Mucosa of gallbladder (tissue), 1 donor: ENCODE measurements at regions not wholly inside any gene's neighbourhood (a gene's known extent, or its start where the extent isn't known, plus 50 kb on each side); places are given as distances from the start of the nearest gene placed in this dataset.
"Not testable (repeated sequence)": the region's sequence is repeated elsewhere in the genome, so short reads cannot be mapped to it uniquely, and the experiment has no call there.

Experiments
- DNase-seq: peaks from one replicate; pipeline ENCODE4 v3.0.0-alpha.2; 2020; ENCODE audit warnings: low spot score
- donor health status: DM: no; HTN: no; CAD: no.

DNA sequence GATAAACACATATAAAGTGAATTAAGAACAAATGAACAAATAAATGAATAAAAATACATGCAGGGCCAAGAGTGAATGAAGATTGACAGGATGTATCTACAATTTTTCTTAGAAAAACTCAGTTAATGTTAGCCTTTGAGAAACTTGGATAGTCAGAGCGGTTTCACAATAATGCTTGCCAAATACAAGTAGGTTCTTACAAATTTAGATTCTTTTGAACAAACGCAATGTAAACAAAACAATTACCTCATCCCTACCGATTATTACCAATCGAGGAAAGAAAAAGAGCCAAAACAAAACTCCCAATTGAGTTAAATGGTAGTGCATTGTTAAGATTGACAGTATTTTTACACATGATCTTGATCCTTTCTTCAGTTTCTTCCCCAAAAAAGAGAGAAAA lies 176.9 kb upstream of the DEPDC1 start:
- DNase-seq, result no peak

DNA sequence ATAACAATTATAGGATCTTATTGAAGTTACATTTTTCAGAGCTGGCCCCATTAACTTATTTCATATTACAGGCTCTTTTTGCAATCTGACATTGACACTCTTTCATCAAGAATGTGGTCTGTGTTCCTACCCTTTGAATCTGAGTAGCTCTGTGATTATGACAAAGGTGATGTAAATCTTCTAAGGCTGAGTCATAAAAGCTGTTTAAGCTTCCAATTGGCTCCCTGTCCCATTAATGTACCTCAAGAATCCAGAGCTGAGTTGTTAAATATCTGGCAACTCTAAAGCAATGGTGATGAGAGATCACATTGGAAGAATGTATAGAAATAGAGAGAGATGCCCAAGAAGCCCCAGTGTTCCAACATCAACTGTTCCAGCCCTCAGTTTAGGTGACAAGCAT lies 178.5 kb upstream of the DEPDC1 start:
- DNase-seq, result no peak

DNA sequence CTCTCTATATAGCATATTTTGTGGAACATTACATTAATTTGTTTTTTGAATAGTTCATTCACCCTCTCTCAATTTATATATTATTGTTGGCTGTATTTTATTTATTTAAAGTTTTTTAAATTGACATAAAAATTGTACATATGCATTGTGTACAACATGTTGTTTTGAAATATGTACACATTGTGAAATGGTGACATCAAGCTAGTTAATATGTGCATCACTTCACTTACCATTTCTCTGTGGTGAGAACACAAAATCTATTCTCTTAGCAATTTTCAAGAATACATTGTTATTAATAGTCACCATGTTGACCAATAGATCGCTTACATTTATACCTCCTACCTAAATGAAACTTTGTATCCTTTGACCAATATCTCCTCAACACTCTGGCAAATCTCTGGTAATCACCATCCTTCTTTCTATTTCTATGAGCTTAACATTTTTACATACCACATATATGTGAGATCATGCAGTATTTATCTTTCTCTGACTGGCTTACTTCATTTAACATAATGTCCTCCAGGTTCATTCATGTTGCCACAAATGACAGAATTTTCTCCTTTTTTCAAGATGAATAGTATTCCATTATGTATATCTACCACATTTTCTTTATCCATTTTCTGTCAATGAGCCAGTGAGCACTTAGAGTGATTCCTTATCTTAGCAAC lies 180.9 kb upstream of the DEPDC1 start:
- DNase-seq, result no peak

DNA sequence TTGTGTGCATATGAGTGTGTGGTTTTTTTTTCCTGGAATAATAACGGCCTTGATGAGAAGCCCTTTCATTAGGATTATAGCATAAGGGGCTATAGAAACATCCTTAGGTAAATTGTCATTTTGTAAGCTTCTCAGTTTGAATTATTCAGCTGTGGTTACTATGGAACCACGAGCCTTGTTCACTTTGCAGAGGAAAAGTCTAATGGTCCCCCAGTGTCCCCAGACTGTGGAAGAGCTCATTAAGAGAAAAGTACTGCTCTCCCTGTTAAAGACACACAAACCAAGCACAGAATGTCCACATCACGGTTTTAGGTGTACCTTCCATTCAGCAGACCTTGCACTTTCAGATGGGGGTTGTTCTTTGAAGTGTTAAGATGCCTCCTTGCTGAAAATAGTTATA lies 199.3 kb upstream of the DEPDC1 start:
- DNase-seq, result no peak

DNA sequence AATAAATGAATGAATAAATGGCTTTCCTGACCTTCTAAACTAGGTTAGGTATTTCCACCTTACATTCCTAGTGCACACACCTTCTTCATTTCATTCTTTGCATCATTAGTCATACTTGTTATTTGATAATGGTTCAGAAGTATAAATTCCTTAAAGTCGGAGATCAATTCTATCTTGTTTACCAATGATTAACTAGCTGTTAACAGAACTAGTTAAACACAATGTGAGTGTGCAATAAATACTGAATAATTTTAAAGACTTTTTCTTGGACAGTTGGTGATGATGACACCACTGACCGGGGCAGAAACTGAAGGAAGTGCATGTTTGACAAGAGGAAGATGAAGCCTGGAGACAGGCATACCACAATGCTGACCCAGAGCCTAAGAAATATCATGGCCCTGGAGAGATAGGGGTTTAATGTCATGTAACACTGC lies 207.1 kb upstream of the DEPDC1 start:
- no peak for DNase-seq

DNA sequence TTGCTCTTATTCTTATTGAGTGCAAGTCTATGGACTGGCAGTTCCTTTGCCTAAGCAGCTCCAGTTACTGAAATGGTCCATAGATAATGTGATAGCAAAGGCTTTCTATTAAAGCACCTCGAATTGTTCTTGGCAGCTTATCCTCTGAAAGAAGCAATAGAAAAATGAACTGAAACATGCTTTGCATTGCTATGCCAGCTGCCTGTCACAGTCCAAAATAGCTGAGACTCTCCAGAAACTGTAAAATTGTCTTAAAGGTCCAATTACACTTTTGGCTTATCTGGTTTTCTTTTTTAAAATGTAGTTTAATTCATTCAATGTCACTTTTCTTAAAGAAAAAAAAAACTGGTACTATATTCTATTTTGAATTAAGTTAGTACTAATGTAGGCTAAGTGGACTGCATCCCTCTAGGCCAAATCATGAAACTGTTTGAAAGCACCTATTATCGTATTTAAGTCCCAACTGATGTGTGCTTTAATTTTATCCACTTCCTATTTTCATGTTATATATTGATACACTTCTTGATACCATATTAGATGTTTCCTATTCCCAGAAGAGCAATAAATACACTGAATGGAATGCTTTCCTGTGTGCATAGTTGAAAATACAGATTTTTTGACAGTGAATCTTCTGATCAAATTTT lies 208.0 kb upstream of the DEPDC1 start:
- DNase-seq, result no peak

DNA sequence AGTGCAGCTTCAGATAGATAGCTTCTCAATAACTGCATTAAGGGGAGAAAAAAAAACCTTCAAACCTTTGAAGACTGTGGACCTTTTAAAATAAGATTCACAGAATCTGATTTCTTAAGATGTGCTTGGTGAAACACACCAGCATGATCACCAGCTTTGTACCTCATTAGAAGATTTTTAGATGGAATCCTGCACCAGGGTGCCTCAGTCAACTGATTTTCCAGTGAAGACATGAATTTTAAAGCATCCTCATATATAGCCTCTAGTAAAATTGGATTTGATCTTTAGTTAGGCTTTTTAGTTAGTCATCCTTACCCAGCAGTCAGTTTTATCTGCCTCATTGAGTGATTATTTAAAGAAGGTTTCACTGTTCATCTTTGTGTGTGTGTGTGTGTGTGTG lies 208.6 kb upstream of the DEPDC1 start:
- DNase-seq, result no peak

DNA sequence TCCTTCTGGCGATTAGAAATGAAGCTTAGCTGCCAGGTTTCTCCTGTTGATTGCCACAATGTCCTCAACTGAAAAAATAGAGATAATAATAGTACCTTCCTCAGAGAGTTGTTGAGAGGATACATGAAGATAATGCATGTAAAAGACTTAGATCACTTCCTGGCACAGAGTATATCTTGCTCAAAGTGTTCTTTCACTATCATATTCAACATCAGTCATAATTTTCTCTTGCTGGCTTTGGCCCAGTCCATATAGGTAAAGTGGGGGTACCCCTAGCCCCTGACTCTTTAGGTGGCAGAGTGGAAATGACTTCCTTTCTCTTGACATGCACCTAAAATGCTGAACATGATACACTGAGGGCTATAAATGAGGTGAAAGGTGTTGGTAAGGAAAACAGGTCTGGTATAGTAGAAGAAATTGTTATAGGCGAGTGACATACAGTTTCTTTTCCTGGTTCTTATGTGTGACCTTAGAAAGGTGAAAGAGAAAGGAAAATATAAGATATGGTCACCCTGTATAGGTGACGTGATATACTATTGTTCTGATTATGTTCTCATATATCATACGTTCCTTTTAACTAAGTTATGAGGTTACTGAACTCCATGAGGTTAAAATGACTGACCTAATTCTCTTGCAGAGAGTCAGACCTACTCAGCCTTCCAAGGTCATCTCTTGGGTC lies 209.9 kb upstream of the DEPDC1 start:
- DNase-seq, result no peak

DNA sequence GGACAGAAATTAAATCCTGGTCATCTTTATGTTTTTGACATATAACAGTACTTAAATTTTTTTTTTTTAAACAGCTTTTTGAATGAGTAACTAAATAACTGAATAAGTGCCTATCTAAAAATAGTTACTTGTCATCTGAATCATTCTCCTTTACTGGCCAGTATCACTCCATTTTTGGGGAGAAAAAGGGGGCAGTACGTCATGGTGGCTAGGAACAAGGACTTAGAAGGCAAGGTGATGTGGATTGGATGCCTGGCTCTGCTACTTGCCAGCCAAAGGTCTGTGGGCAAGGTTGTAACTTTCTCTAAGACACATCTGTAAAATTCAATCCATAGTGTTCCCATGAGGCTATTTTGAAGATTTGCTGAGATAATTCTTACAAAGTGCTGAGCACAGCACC lies 220.4 kb upstream of the DEPDC1 start:
- no peak for DNase-seq

DNA sequence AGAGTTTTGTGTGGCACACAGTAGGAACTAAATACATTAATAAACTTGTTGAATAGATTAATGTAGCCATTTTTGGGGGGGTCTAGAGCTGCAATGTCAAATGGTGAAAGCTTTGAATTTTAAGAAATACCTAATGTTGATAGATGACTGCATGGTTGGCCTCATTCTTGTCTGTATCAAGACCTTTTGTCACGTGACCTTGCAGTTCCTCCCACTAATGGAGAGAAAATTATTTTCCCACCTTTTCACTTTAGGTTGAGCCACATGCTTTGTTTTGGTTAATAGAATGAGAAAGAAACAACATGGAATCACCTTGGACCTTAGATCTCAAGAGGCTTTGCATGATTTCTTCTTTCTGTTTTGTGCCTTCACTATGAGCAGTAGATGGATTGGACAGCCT lies 223.6 kb upstream of the DEPDC1 start:
- no peak for DNase-seq

DNA sequence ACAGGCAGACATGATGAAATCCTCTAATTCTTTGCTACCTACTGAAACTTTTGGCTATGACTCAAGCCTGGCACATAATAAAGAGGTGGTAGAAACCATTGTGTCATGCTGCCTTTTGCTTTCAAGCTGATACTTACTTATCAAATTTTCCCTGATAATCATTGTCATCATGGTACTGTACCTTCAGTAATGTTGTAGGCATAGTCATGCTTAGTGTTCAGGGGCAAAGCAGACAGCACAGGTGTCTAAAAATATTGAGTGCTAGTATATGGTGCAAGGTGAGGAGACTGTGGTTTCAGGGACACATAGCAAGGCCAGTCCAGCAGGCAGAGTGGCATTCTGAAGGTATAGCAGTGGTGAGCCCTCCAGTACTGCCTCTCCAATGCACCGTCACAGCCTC lies 226.9 kb upstream of the DEPDC1 start:
- DNase-seq, result no peak

DNA sequence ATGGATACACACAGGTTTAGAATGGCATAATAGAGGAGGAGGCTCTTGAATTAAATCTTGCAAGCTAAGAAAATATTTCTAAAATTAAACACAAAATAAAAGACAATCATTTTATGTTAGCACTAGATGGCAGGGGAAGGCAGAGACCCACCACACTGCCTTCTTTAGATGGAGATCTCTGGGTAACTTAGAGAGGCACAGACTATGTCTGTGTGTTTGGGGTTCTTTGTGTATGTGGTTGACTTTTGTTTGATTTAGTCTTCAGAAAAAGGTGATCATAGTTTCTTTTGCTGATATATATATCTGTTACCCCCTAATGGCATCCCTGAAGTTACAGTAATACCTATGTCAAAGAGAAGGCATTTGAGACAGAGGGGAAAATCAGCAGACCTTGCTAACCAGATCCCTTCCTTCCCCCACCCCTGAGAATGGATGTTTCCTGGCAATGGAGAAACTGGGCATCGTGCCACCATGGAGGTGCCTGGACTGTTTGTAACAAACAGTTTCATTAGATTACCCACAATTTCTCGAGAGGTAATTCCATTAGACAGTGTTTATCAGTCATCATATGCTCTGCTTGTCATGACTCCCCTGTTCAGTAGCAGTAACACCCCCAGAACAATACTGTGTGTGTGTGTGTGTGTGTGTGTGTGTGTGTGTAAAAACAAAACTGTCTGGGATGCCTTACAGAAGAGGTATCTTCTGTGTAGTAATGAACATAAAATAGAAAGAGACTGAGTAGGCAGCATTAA lies 228.3 kb upstream of the DEPDC1 start:
- DNase-seq, result peak; percentile 61

DNA sequence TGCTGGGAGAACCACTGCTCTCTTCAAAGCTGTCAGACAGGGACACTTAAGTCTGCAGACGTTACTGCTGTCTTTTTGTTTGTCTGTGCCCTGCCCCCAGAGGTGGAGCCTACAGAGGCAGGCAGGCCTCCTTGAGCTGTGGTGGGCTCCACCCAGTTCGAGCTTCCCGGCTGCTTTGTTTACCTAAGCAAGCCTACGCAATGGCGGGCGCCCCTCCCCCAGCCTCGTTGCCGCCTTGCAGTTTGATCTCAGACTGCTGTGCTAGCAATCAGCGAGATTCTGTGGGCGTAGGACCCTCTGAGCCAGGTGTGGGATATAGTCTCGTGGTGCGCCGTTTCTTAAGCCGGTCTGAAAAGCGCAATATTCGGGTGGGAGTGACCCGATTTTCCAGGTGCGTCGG lies 242.6 kb upstream of the DEPDC1 start:
- not testable (repeated sequence) for DNase-seq

DNA sequence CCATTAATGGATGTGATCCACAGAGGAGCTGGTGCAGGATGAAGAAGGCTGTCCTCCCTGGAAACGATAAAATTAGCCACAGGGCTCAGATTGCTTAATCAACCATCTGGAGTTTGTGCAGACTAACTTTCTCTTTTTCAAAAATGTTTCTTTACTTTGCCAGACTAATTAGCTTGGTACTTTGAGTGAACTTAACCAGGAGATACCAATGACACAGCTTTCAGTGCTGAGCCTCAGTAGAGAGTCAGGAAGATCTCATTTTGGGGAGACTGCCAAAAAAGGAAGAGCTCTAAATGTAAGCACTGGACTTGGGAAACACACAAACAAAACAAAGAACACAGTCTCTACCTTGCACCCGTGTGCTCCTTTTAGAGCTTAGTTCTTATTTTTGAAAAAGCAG lies 248.1 kb upstream of the DEPDC1 start:
- DNase-seq, result no peak

DNA sequence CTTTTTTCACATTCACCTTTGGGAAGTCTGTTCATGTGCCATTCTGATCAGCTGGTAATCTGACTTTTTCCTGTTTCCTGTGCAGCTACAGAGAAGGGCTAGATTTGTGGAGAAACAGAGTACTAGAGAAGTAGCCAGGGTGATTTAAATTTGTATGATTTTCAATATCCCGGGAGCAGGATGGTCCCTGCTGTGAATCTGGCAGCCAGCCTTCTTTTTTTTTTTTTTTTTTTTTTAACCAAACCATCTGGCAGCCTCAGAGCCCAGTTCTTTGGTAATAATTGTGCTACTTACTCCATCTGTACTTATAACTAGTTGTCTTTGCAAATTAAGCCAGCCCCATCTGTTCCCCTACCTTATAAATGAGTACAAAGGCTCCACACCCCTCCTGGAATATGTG lies 248.6 kb upstream of the DEPDC1 start:
- DNase-seq, result no peak

DNA sequence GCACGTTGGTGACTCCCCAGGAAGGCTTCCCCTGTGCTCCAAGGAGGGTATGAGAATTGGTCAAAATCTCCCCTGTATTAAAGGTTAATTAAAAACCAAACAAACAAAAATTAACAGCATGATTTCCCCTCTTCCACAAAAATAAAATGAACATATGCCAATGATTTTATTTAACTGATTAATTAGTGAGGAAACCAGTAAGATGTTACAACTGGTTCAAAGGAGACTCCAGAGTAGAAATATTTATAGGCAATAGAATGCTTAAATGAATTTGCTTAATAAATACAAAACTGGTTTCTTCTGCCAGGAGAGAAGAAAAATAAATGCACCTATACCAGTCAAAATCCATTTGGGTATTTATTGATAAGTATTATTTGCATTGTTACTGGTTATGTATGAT lies 249.5 kb upstream of the DEPDC1 start:
- no peak for DNase-seq

DNA sequence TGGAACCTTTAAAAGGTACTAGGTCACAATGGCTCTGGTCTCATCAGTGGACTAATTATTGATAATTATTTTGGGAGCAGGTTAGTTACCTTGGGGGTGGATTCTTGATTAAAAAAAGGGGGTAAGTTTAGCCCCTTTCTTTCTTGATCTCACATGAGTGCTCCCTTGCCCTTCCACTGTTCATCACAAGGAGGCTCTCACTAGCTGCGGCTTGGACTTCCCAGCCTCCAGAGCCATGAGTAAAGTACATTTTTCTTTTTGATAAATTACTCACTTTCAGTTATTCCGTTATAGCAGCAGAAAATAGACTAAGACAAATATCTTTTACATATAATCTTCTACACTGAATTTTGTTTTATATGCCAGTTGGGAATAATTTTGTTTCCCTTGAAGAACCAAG lies 254.8 kb upstream of the DEPDC1 start:
- no peak for DNase-seq

DNA sequence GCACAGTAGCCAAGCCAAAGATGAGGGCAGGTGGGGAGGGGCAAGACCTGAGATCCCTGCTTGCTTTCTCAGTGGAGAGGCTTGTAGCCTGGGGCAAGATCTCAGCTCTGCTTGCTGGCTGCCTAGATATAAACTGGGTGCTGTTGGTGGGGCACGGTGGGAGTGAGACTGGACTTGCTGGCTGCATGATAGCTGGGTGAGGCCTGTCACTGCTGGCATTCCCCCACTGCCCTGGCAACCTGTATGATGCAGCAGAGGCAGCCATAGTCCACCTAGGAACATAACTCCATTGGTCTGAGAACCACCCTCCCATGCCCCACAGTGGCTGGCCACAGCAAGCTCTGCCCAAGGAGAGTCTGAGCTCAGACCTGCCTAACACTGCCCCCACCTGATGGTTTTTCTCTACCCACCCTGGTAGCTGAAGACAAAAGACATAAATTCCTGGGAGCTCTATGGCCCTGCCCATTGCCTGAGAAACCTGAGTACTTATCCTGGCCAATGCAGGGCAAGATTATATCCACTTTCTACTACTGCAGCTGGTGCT lies 261.9 kb upstream of the DEPDC1 start:
- DNase-seq, result no peak

DNA sequence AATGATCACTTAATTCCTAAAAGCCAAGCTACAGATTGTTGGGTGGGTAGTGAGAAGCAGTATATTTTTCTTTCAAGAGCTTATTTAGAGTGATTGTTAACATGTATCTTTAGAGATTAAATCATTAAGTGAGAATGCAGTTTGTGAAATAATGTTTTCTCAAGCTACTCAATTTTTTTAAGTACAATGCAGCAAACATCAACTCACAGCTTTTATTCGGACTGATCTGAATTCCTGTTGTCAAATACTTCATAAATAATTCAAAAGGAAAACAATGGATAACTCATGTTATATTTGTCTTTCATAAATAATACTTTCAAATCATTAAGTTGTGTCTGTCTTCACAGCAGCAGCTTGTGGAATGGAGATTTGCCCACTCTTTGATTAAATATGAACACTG lies 271.1 kb upstream of the DEPDC1 start:
- DNase-seq, result no peak

DNA sequence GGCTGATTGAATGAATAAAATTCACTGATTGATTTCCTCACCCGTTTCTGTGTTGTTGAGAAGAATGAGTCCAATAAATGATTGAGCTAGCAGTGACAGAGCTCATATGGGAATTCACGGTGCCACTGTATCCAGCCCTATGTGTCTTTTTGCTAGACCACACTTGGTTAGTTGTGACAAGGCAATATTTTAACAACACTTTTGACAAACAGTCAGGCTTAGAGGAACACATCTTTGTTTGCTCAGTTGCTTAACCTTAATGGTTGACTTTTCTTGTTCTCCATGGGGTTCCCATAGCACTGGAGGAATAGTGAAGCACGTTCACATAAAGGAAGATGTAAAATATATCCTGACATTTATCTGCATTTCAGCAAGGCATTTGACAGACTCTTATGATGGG lies 273.9 kb upstream of the DEPDC1 start:
- DNase-seq, result no peak

DNA sequence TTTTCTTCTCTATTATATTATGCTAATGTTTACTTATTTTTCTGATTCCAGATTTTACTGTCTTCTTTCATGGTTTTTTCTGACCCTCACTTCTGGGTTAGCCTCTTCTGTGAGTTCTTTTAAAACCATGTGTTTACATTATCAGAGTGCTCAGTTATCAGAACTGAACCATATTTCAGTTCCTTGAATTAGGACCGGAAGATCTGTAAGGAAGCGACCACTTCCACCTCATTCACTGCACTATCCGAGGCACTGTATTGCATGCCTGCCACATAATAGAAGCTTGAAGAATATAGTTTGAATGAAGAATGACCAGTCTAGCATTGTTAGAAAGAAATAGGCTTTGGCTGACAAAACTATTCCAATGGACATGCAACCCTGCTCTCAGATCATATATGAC lies 281.0 kb upstream of the DEPDC1 start:
- DNase-seq, result no peak

DNA sequence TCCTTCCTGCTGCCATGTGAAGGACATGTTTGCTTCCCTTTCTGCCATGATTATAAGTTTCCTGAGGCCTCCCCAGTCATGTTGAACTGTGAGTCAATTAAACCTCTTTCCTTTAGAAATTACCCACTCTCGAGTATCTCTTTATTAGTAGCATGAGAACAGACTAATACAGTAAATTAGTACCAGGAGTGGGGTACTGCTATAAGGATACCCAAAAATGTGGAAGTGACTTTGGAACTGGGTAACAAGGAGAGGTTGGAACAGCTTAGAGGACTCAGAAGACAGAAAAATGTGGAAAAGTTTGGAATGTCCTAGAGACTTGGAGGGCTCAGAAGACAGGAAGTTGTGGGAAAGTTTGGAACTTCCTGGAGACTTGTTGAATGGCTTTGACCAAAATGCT lies 283.0 kb upstream of the DEPDC1 start:
- DNase-seq, result not testable (repeated sequence)
